Heart left ventricle (tissue), 16 donors: ENCODE measurements at regions not wholly inside any gene's neighbourhood (a gene's known extent, or its start where the extent isn't known, plus 50 kb on each side); places are given as distances from the start of the nearest gene placed in this dataset.
A peak's percentile ranks its signal among the peaks of the same experiment; 100 is the strongest.

Source experiments
- ATAC-seq, 4 donors: fragments of 200-7000 bp; cut with Tn5 transposase; one replicate each; pipeline ENCODE4 v1.9.1; 2020 to 2022; ENCODE audit warnings: moderate library complexity in 4 of 4, mild to moderate bottlenecking in 3 of 4, moderate number of reproducible peaks in 1 of 4
- DNase-seq, 5 donors: peaks; one replicate each; pipeline ENCODE4 v3.0.0-alpha.2; 2020
- H3K27ac ChIP-seq, 12 donors: fragments of 200-600 bp; sonication (generic) in 4 of 12; one replicate each; pipeline versions ENCODE4 v1.5.0 to v1.8.0; 2016 to 2022; ENCODE audit warnings: mild to moderate bottlenecking in 2 of 12
- H3K27me3 ChIP-seq, 9 donors: fragments of 200-600 bp; sonication (generic) in 2 of 9; one replicate each; pipeline versions ENCODE4 v1.5.1 to v1.8.0; 2016 to 2022; ENCODE audit warnings: mild to moderate bottlenecking in 3 of 9
- H3K36me3 ChIP-seq, 9 donors: fragments of 200-600 bp; sonication (generic) in 2 of 9; one replicate each; pipeline versions ENCODE4 v1.5.0 to v1.8.0; 2018 to 2022; ENCODE audit warnings: mild to moderate bottlenecking in 2 of 9
- H3K4me1 ChIP-seq, 12 donors: fragments of 200-600 bp; sonication (generic) in 4 of 12; one replicate each; pipeline versions ENCODE4 v1.5.0 to v1.8.0; 2016 to 2022; ENCODE audit warnings: mild to moderate bottlenecking in 3 of 12
- H3K4me3 ChIP-seq, 12 donors: fragments of 200-600 bp; sonication (generic) in 4 of 12; one replicate each; pipeline versions ENCODE4 v1.5.0 to v1.8.0; 2017 to 2022; ENCODE audit warnings: mild to moderate bottlenecking in 9 of 12, moderate library complexity in 4 of 12
- H3K9me3 ChIP-seq, 12 donors: fragments of 200-600 bp; sonication (generic) in 4 of 12; one replicate each; pipeline versions ENCODE4 v1.5.0 to v1.8.0; 2016 to 2022; ENCODE audit warnings: mild to moderate bottlenecking in 1 of 12
- POLR2A ChIP-seq, 2 donors: fragments of 450-650 bp; IDR thresholded peaks; one replicate each; pipeline ENCODE4 v1.6.1; 2017; ENCODE audit warnings: antibody characterized with exemption in 2 of 2, mild to moderate bottlenecking in 2 of 2, moderate library complexity in 2 of 2
- WGBS, 4 donors: extraction: QIAGEN DNeasy Blood & Tissue Kit in 2 of 4; methylation state at CpG; one replicate each; pipeline versions ENCODE4 v1.1.5 to v1.1.7; 2013 to 2018; 5-methylcytosine and 5-hydroxymethylcytosine counted together
- intact Hi-C, 10 donors: fragments of 100-400 bp; cut with DNase I; formaldehyde crosslinking; loops; one replicate each; pipeline versions ENCODE4 v1.11.1 to v1.14.2; 2022
- TF ChIP-seq, protein P1 (sequence below), 12 donors: fragments of 200-600 bp; sonication (generic) in 4 of 12; IDR thresholded peaks; one replicate each; pipeline versions ENCODE4 v1.5.0 to v1.8.0; 2018 to 2022; ENCODE audit warnings: antibody characterized with exemption in 12 of 12, mild to moderate bottlenecking in 5 of 12
- donor health status: ischemic (EF 13 %, LVEDD 7.1; RV severe dilation, severe dysfunction).
- donor health status: healthy with polysubstance abuse.
- donor health status: DM: no; HTN: yes; CAD: no.
- donor health status: DM: no; HTN: no; CAD: no.
- donor health status: ischemic (EF 25% LVEDD 6.9; RV normal size, moderate dysfunction).
- donor health status: ischemic (EF 25% LVEDD 5.7; RV mildly dilated, moderate dysfunction).
- donor health status: healthy.
- donor health status: DM: yes; HTN: yes; CAD: no.
- donor health status: ischemic (EF 35%, LVEDD 5.7; RV mildly dilated, moderate dysfunction).
- donor health status: nonischemic (EF 11% LVEDD 7.7; RV severe dilation, severe dysfunction).
- donor health status: DM: yes; HTN: yes; CAD: no.
- donor health status: PGD.
- donor health status: ischemic (EF 29% LVEDD 5.4; RV normal size, mild dysfunction).
- donor health status: nonischemic (EF 23%, LVEDD 6.1; RV moderate dilation, normal function).

DNA sequence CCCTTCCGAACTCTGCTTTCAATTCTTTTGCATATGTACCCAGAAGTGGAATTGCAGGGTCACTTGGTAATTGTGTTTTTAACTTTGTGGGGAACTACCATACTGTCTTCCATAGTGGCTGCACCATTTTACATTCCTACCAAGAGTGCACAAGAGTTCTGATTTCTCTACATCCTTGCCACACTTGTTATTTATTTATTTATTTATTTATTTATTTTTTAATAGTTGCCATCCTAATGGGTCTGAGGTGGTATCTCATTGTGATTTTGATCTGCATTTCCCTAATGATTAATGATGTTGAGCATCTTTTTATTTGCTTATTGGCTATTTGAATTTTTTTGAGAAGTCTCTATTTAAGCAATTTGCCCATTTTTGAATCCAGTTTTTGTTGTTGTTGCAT lies 422.4 kb downstream of the PTPRU start:
- no peaks in the 10 kb centered on the region for H3K4me1 ChIP-seq
- H3K36me3 ChIP-seq, result no peaks in the 10 kb centered on the region
- H3K27ac ChIP-seq, result no peak overlapping the region
- H3K9me3 ChIP-seq, result peaks cover 0 to 45% (median 10%) of the 10 kb centered on the region in 12 donors
- DNase-seq (no peak), ATAC-seq (no peak)
- H3K27me3 ChIP-seq, result peaks cover 0 to 4% (median 0%) of the 10 kb centered on the region in 9 donors
- TF ChIP-seq, protein P1, sequence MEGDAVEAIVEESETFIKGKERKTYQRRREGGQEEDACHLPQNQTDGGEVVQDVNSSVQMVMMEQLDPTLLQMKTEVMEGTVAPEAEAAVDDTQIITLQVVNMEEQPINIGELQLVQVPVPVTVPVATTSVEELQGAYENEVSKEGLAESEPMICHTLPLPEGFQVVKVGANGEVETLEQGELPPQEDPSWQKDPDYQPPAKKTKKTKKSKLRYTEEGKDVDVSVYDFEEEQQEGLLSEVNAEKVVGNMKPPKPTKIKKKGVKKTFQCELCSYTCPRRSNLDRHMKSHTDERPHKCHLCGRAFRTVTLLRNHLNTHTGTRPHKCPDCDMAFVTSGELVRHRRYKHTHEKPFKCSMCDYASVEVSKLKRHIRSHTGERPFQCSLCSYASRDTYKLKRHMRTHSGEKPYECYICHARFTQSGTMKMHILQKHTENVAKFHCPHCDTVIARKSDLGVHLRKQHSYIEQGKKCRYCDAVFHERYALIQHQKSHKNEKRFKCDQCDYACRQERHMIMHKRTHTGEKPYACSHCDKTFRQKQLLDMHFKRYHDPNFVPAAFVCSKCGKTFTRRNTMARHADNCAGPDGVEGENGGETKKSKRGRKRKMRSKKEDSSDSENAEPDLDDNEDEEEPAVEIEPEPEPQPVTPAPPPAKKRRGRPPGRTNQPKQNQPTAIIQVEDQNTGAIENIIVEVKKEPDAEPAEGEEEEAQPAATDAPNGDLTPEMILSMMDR (IDR thresholded peaks at IDR 0.05), result no peak
- WGBS, 4 donors, result 74 to 87% (median 83%) methylated on average over 1 of the region's 1 CpG
- no peak overlapping the region for H3K4me3 ChIP-seq
- intact Hi-C loops, result no loop called here

DNA sequence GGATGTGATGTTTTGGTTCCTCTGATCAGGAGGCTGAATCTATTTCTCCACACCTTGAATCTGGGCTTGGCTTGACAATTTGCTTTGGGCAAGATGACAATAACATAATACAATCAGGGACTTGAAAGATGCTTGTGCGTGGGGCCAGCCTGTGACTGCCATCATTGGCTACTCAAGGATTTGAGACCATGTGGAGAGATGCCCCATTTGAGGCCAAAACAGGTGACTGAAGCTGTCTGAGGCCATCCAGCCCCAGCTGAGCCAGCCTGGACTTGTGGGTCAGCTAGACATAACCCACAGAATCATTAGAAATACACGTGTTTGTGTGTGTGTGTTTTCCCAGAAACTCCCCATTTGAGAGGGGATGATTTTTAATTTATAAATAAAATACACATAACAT lies 421.5 kb downstream of the PTPRU start:
- intact Hi-C loops, result no loop called here
- TF ChIP-seq, protein P1 (IDR thresholded peaks at IDR 0.05), result no peak
- TF ChIP-seq POLR2A (IDR thresholded peaks at IDR 0.05), result no peak
- Histone ChIP-seq H3K4me3 (no peak overlapping the region), H3K27me3 (peaks cover 0 to 4% (median 0%) of the 10 kb centered on the region in 9 donors), H3K36me3 (no peaks in the 10 kb centered on the region), H3K4me1 (no peaks in the 10 kb centered on the region), H3K9me3 (peaks cover 0 to 45% (median 10%) of the 10 kb centered on the region in 12 donors), H3K27ac (no peak overlapping the region)
- no peak for ATAC-seq
- WGBS, 4 donors, result 65 to 76% (median 72%) methylated on average over 2 of the region's 2 CpGs
- no peak for DNase-seq

DNA sequence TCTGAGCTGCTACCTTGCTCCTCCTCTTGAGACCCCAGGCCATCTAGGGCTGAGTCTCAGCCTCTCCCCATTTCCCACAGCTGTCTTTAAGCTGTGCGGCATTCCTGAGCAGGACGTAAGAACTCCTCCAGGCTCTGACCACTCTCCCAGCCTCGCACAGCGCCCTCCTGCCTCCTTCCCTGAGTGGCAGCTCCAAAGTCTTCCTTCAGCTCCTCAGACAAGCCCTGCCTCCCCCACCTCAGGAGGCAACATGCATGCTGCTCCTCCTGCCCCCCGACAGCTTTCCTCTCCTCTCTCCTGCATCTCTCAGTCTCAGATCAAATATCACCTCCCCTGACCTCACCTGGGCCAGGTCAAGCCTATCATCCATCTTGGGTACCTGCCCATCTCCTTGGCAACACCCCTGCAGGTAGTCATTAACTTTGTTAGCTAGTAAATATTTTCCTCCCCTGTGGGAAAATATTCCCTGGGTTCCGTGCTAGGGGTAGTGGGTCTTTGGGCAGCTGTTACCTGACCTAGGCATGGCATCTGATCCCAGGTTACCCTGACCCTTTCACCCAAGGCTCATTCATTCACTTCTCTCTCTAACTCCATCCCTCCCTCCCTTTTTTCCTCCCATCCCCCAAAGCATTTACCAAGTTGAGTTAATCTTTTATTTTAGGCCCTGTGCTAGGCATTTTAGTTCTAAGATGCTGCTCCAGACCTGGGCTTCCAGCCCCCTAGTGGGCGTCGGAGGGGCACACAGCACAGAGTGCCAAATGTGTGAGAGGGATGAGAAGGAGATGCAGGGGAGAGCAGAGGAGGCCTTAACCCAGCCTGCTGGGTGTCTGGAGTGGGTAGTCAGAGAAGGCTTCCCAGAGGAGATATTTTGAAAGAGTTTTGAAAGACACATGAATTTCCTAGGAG lies 419.9 kb downstream of the PTPRU start:
- peaks cover 0 to 6% (median 0%) of the 10 kb centered on the region in 9 donors for H3K27me3 ChIP-seq
- no peak overlapping the region for H3K4me3 ChIP-seq
- TF ChIP-seq, protein P1 (IDR thresholded peaks at IDR 0.05), result peak in 3 of 12 donors; percentile 9 to 15 (median 11)
- no peak for TF ChIP-seq POLR2A (IDR thresholded peaks at IDR 0.05)
- H3K36me3 ChIP-seq, result no peaks in the 10 kb centered on the region
- WGBS, 4 donors, result 36 to 47% (median 40%) methylated on average over 8 of the region's 8 CpGs
- peaks cover 0 to 29% (median 8%) of the 10 kb centered on the region in 12 donors for H3K9me3 ChIP-seq
- DNase-seq (peak in 1 of 5 donors; percentile 1), ATAC-seq (no peak)
- no peaks in the 10 kb centered on the region for H3K4me1 ChIP-seq
- intact Hi-C loops, result no loop called here
- H3K27ac ChIP-seq, result no peak overlapping the region

DNA sequence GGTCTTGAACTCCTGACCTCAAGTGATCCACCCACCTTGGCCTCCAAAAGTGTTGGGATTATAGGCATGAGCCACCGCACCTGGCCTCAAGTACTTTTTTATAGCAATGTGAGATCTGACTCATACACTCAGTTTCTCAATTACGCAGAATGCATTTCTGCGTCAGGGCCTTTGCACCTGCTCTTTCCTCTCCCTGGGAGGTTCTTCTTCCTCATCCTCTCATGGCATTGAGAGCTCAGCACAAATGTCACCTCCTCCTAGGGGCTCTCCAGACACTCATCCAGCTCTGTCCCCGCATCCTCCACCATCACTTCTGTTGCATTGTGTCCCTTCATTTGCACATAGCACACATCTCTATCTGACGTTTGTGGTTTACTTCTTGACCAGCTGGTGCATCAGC lies 418.8 kb downstream of the PTPRU start:
- no peak overlapping the region for H3K4me3 ChIP-seq
- H3K36me3 ChIP-seq, result no peaks in the 10 kb centered on the region
- H3K27ac ChIP-seq, result no peak overlapping the region
- ATAC-seq, result no peak
- H3K9me3 ChIP-seq, result peaks cover 0 to 20% (median 8%) of the 10 kb centered on the region in 12 donors
- TF ChIP-seq POLR2A (IDR thresholded peaks at IDR 0.05), result no peak
- TF ChIP-seq, protein P1 (IDR thresholded peaks at IDR 0.05), result no peak
- WGBS, 4 donors, result 82 to 85% (median 84%) methylated on average over 5 of the region's 5 CpGs
- no peaks in the 10 kb centered on the region for H3K4me1 ChIP-seq
- peaks cover 0 to 10% (median 0%) of the 10 kb centered on the region in 9 donors for H3K27me3 ChIP-seq
- intact Hi-C loops, result no loop called here
- no peak for DNase-seq
